Gastroesophageal sphincter (tissue), 4 donors: ENCODE measurements at regions not wholly inside any gene's neighbourhood (a gene's known extent, or its start where the extent isn't known, plus 50 kb on each side); places are given as distances from the start of the nearest gene placed in this dataset.

Experiments
- ATAC-seq: fragments of 150-250 bp; one replicate; pipeline ENCODE4 v1.9.1; 2016; ENCODE audit warnings: mild to moderate bottlenecking, moderate library complexity
- H3K27ac ChIP-seq, 4 donors: fragments of 200-600 bp; sonication (generic) in 3 of 4; 1 replicate in 3 of 4; 2 replicates in 1 of 4; pipeline ENCODE4 v1.5.1; 2016 to 2019
- H3K27me3 ChIP-seq: fragments of 200-600 bp; sonication (generic); one replicate; pipeline ENCODE4 v1.5.1; 2019
- H3K36me3 ChIP-seq, 2 donors: fragments of 200-600 bp; sonication (generic); one replicate each; pipeline ENCODE4 v1.5.1; 2019; ENCODE audit warnings: control low read depth in 1 of 2
- H3K4me1 ChIP-seq, 3 donors: fragments of 200-600 bp; sonication (generic); 1 replicate in 2 of 3; 2 replicates in 1 of 3; pipeline ENCODE4 v1.5.1; 2016 to 2019; ENCODE audit warnings: control low read depth in 2 of 3
- H3K4me3 ChIP-seq, 2 donors: fragments of 200-600 bp; sonication (generic); one replicate each; pipeline ENCODE4 v1.5.1; 2019; ENCODE audit warnings: mild to moderate bottlenecking in 1 of 2, moderate library complexity in 1 of 2
- H3K9me3 ChIP-seq, 3 donors: fragments of 200-600 bp; sonication (generic); one replicate each; pipeline ENCODE4 v1.5.1; 2017 to 2019; ENCODE audit warnings: control low read depth in 2 of 3
- CTCF ChIP-seq, 4 experiments: fragments of 200-600 bp in 2 of 4; fragments of 450-650 bp in 2 of 4; sonication (generic) in 1 of 4; IDR thresholded peaks; one replicate each; pipeline ENCODE4 v1.5.1; 2017 to 2019; ENCODE audit warnings: antibody characterized with exemption in 4 of 4, mild to moderate bottlenecking in 2 of 4, moderate library complexity in 2 of 4
- EP300 ChIP-seq: sonication (generic); formaldehyde crosslinking; IDR thresholded peaks from one replicate; pipeline ENCODE4 v1.6.1; 2017; ENCODE audit warnings: antibody characterized with exemption, mild to moderate bottlenecking
- POLR2A ChIP-seq, 2 donors: fragments of 450-650 bp; IDR thresholded peaks; one replicate each; pipeline ENCODE4 v1.6.1; 2017; ENCODE audit warnings: antibody characterized with exemption in 2 of 2, mild to moderate bottlenecking in 2 of 2, moderate library complexity in 1 of 2
- POLR2AphosphoS5 ChIP-seq: sonication (generic); formaldehyde crosslinking; IDR thresholded peaks from one replicate; pipeline ENCODE4 v1.6.1; 2017; ENCODE audit warnings: antibody characterized with exemption
- WGBS, 2 donors: methylation state at CpG; one replicate each; pipeline ENCODE4 v1.1.5; 2018; ENCODE audit warnings: low coverage in 1 of 2; 5-methylcytosine and 5-hydroxymethylcytosine counted together

- no peak overlapping the region for H3K27ac ChIP-seq
- TF ChIP-seq POLR2A (IDR thresholded peaks at IDR 0.05) (no peak), EP300 (no peak), POLR2AphosphoS5 (no peak), CTCF (IDR thresholded peaks at IDR 0.05) (no peak)
- no peak for ATAC-seq
- no peaks in the 10 kb centered on the region for H3K36me3 ChIP-seq
- H3K4me3 ChIP-seq = no peak overlapping the region
- H3K4me1 ChIP-seq = peaks cover 0 to 21% (median 6%) of the 10 kb centered on the region in 3 donors
- WGBS, 2 donors = 50 to 83% methylated on average over 1 to 3 of the region's 3 CpGs
- peaks cover 63% of the 10 kb centered on the region for H3K27me3 ChIP-seq
- H3K9me3 ChIP-seq = peaks cover 0 to 12% (median 0%) of the 10 kb centered on the region in 3 donors
Measured at GRCh38 chr15:29566914-29567313, 255.4 kb downstream of the TJP1 start.

GRCh38 chr15:29563112-29563511 lies 259.2 kb downstream of the TJP1 start:
- Histone ChIP-seq H3K4me1 (no peaks in the 10 kb centered on the region), H3K27ac (no peak overlapping the region), H3K4me3 (no peak overlapping the region), H3K9me3 (peaks cover 0 to 12% (median 0%) of the 10 kb centered on the region in 3 donors), H3K27me3 (peaks cover 49% of the 10 kb centered on the region), H3K36me3 (no peaks in the 10 kb centered on the region)
- TF ChIP-seq POLR2AphosphoS5 (no peak), POLR2A (IDR thresholded peaks at IDR 0.05) (no peak), CTCF (IDR thresholded peaks at IDR 0.05) (no peak)
- ATAC-seq = no peak

GRCh38 chr15:29560896-29561295 lies 261.4 kb downstream of the TJP1 start:
- no peak overlapping the region for H3K27ac ChIP-seq
- H3K9me3 ChIP-seq = peaks cover 0 to 12% (median 0%) of the 10 kb centered on the region in 3 donors
- H3K36me3 ChIP-seq = no peaks in the 10 kb centered on the region
- H3K4me1 ChIP-seq = no peaks in the 10 kb centered on the region
- no peak for ATAC-seq
- peaks cover 30% of the 10 kb centered on the region for H3K27me3 ChIP-seq
- 50 to 93% methylated on average over 2 of the region's 2 CpGs for WGBS, 2 donors
- TF ChIP-seq POLR2AphosphoS5 (no peak), CTCF (IDR thresholded peaks at IDR 0.05) (no peak), POLR2A (IDR thresholded peaks at IDR 0.05) (no peak), EP300 (no peak)
- no peak overlapping the region for H3K4me3 ChIP-seq

- Histone ChIP-seq H3K27ac (no peak overlapping the region), H3K36me3 (no peaks in the 10 kb centered on the region), H3K9me3 (peaks cover 0 to 13% (median 0%) of the 10 kb centered on the region in 3 donors), H3K4me3 (no peak overlapping the region), H3K27me3 (peaks cover 21% of the 10 kb centered on the region), H3K4me1 (no peaks in the 10 kb centered on the region)
- no peak for ATAC-seq
- TF ChIP-seq POLR2AphosphoS5 (no peak), CTCF (IDR thresholded peaks at IDR 0.05) (no peak), EP300 (no peak), POLR2A (IDR thresholded peaks at IDR 0.05) (no peak)
- 93% methylated on average over 8 of the region's 9 CpGs; no CpG with 5 or more reads in 1 of the 2 donors for WGBS, 2 donors
Measured at GRCh38 chr15:29558261-29558660, 264.0 kb downstream of the TJP1 start.

GRCh38 chr15:29557171-29557570 lies 265.1 kb downstream of the TJP1 start:
- H3K27me3 ChIP-seq = peaks cover 21% of the 10 kb centered on the region
- ATAC-seq = no peak
- no peak for TF ChIP-seq POLR2AphosphoS5
- no peak for TF ChIP-seq CTCF (IDR thresholded peaks at IDR 0.05)
- TF ChIP-seq EP300 = no peak
- TF ChIP-seq POLR2A (IDR thresholded peaks at IDR 0.05) = no peak
- H3K36me3 ChIP-seq = no peaks in the 10 kb centered on the region
- H3K27ac ChIP-seq = no peak overlapping the region
- H3K4me1 ChIP-seq = no peaks in the 10 kb centered on the region
- WGBS, 2 donors = 0% methylated on average over 1 of the region's 6 CpGs; no CpG with 5 or more reads in 1 of the 2 donors
- peaks cover 0 to 11% (median 0%) of the 10 kb centered on the region in 3 donors for H3K9me3 ChIP-seq
- no peak overlapping the region for H3K4me3 ChIP-seq
